Activated T-cell treated with anti-CD3 and anti-CD28 coated beads for 48 hours (primary cell): ENCODE measurements at regions not wholly inside any gene's neighbourhood (a gene's known extent, or its start where the extent isn't known, plus 50 kb on each side); places are given as distances from the start of the nearest gene placed in this dataset.
"Not testable (repeated sequence)": the region's sequence is repeated elsewhere in the genome, so short reads cannot be mapped to it uniquely, and the experiment has no call there.

ENCODE experiments used
- DNase-seq: peaks from one replicate; pipeline ENCODE4 v3.0.0-alpha.2; 2020; ENCODE audit warnings: low read depth

- no peak for DNase-seq
Observed at GRCh38 chr3:109804697-109805096, 467.4 kb upstream of the DPPA4 start.

- DNase-seq = no peak
Observed at GRCh38 chr3:109806929-109807328, 469.6 kb upstream of the DPPA4 start.

GRCh38 chr3:109809513-109809912, 472.2 kb upstream of the DPPA4 start:
- DNase-seq = no peak

GRCh38 chr3:109818081-109818480, 480.7 kb upstream of the DPPA4 start:
- no peak for DNase-seq

- DNase-seq = no peak
Observed at GRCh38 chr3:109819734-109820133, 482.4 kb upstream of the DPPA4 start.

GRCh38 chr3:109825971-109826810, 488.8 kb upstream of the DPPA4 start:
- DNase-seq = no peak

GRCh38 chr3:109831403-109831802, 494.1 kb upstream of the DPPA4 start:
- no peak for DNase-seq

- DNase-seq = no peak
Observed at GRCh38 chr3:109835958-109836357, 498.6 kb upstream of the DPPA4 start.

- DNase-seq = no peak
Observed at GRCh38 chr3:109851854-109852253, 514.5 kb upstream of the DPPA4 start.

- no peak for DNase-seq
Observed at GRCh38 chr3:109852283-109852682, 514.9 kb upstream of the DPPA4 start.

- no peak for DNase-seq
Observed at GRCh38 chr3:109853077-109853731, 515.9 kb upstream of the DPPA4 start.

- DNase-seq = no peak
Observed at GRCh38 chr3:109863701-109864100, 526.4 kb upstream of the DPPA4 start.

GRCh38 chr3:109864452-109864851, 527.1 kb upstream of the DPPA4 start:
- DNase-seq = no peak

- DNase-seq = no peak
Observed at GRCh38 chr3:109869586-109869985, 532.2 kb upstream of the DPPA4 start.

- DNase-seq = no peak
Observed at GRCh38 chr3:109874896-109875708, 537.8 kb upstream of the DPPA4 start.

- DNase-seq = not testable (repeated sequence)
Observed at GRCh38 chr3:109877616-109878015, 540.3 kb upstream of the DPPA4 start.

GRCh38 chr3:109882144-109882543, 544.8 kb upstream of the DPPA4 start:
- no peak for DNase-seq

- DNase-seq = no peak
Observed at GRCh38 chr3:109887293-109887692, 549.9 kb upstream of the DPPA4 start.

GRCh38 chr3:109888026-109888425, 550.7 kb upstream of the DPPA4 start:
- no peak for DNase-seq

- no peak for DNase-seq
Observed at GRCh38 chr3:109897734-109898133, 560.4 kb upstream of the DPPA4 start.

GRCh38 chr3:109899925-109900324, 562.6 kb upstream of the DPPA4 start:
- DNase-seq = no peak

- no peak for DNase-seq
Observed at GRCh38 chr3:109900783-109901182, 563.4 kb upstream of the DPPA4 start.

- no peak for DNase-seq
Observed at GRCh38 chr3:109902549-109902948, 565.2 kb upstream of the DPPA4 start.
